ENCODE measurements at regions not wholly inside any gene's neighbourhood (a gene's known extent, or its start where the extent isn't known, plus 50 kb on each side); places are given as distances from the start of the nearest gene placed in this dataset.
"Not testable (repeated sequence)": the region's sequence is repeated elsewhere in the genome, so short reads cannot be mapped to it uniquely, and the experiment has no call there.

DNA sequence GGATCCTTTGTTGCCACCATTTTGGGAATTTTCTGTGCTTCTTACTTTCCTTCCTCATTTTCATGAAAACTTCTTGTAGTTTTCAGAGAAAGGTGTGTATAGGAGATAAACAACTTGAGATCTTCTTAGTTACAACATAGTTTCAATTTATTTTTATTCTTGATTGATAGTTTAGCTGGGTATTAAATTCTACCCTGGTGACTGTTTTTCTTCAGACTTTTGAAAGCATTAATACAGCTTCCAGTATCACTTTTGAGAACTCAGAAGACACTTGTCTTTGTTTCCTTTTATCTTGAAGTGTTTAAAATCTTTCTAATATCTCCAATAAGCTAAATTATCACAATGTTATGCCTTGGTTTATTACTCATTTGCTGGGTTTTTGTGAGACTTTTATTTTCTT is 167.5 kb upstream of the DPP10 start:
- no peak for DNase-seq

DNA sequence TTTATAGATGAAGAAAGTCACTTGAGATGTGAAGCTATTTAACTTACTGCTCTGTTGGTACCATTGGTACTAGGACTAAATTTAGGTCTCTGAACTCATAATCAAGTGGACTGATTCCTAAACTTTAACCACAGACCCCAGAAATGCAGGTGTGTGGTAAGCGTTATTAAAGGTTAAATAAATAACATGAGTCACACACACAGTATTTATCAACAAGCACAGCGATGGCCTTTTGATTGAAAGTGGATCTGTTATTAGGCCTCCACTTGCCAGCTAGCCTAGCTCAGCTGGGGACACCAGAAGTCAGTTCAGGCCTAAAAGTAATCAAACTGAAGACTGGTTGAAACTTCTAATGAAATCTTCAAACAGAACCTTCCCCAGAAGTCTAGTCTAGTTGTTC is 161.3 kb upstream of the DPP10 start:
- DNase-seq = no peak

DNA sequence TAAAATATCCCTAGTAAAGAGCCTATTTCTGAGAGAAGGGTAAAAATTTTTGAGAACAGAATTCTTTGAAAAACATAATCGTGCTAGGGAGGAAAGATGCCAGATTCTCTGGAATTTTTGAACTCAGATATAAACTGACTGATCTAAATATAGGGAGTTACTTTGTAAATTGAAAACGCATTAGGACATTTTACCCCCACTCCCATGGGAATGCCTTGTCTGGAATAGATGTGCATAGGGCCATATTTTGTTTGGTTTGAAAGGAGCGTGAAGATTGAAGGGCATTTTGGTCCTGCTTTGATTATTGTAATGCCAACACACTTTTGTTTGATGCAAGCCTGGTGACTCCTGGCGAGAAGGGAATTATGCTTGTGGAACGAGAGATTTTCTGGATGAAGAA is 158.7 kb upstream of the DPP10 start:
- DNase-seq = peak; percentile 9

DNA sequence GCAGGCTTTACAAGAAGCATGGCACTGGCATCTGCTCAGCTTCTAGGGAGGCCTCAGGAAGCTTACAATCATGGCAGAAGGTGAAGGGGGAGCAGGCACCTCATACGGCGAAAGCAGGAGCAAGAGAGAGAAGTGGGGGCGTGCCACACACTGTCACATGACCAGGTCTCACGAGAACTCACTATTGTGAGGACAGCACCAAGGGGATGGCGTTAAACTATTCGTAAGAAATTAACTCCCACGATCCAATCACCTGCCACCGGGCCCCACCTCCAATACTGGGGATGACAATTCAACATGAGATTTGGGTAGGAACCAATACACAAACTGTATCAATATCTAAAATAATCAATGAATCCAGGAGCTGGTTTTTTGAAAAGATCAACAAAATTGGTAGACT is 156.0 kb upstream of the DPP10 start:
- no peak for DNase-seq

DNA sequence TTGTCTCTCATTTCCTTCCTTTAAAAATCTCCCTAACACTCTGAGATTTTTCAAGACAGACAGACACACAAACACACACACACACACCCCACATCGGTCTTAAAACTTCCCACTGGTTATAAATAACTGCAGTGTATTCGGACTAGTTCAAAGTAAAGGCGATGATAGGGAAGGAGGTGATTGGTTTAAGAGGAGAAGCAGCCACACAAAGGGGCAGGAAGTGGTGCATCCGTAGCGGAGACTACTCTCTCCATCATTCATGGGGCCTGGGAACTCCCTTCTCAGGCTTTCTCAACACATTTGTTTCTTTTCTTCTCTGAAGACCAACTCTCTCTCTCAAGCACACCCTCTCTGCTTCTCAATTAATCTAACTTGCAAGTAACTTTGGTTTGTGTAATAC is 149.1 kb upstream of the DPP10 start:
- no peak for DNase-seq

DNA sequence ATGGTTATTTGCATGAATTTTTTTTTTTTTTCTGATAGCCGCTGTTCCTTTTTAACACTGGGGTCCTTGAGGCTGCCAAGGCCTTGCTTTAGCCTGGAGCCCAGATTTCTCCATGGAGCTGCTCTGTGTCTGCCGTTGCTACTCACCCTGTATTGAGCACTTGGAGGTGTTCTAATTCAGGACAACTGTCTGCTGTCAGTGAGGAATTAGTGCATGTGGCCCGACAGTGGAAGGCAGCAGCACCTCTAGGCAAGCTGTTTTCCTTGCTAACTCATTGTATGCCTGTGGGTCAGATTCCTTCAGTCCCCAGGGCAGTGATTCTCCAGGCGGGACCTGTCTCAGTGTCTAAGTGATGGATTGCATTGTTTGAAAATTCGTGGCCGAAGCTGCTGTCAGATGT is 147.7 kb upstream of the DPP10 start:
- peak; percentile 67 for DNase-seq

DNA sequence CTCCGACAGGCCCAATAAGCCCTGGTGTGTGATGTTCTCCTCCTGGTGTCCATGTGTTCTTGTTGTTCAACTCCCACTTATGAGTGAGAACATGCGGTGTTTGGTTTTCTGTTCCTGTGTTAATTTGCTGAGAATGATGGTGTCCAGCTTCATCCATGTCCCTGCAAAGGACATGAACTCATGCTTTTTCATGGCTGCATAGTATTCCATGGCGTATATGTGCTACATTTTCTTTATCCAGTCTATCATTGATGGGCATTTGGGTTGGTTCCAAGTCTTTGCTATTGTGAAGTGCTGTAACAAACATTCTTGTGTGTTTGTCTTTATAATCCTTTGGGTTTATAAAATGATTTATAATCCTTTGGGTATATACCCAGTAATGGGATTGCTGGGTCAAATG is 142.1 kb upstream of the DPP10 start:
- not testable (repeated sequence) for DNase-seq

DNA sequence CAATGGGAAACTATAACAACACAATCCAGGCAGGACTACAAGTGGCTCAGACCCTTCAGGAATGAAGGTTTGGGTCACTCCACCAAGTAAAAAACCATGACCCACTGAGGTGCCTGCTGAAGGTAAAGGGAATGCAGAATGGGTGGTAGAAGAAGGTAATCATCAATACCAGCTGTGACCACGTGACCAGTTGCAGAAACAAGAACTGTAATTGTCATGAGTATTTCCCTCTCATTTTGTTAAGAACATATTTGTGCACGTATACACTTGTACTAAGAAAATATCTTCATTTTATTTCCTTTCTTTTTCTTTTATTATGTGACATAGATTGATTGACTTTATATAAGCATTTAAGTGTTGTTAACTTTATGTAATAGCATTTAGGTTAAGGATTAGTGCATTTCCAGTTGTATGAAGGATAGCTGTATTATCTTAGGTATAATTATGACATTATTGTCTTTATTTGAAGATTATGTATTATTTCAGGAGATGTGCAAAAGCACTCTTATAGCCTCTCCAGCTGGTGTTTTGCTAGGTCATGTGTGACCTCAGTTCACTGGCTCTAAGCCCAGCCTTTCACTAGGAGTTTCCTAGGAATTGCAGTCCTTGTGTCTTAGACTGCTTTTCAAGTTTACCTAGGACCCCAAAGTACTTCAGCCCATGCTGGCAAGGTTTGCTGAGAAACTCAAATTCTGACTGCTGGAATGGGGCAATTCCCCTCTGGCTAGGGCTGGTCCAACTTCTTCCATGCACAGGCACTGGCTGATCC is 125.7 kb upstream of the DPP10 start:
- DNase-seq = no peak

DNA sequence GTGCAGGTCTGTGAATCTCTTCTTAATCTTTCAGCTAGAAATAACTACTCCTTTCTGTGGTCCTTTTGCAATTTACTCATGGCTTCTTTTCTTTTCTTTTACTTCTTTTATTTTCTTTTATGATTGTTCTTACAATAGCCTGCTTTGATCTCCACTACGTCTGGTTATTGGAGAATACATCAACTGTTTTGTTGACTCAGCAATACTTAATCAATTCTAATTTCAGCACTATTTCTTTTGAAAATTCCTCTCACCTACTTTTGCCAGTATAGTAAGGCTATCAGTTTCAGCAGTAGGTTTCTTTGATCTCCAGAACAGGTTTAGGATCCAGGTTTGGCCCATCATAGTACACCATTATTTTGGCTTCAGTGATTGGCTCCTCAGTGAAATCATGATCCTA is 111.8 kb upstream of the DPP10 start:
- no peak for DNase-seq

DNA sequence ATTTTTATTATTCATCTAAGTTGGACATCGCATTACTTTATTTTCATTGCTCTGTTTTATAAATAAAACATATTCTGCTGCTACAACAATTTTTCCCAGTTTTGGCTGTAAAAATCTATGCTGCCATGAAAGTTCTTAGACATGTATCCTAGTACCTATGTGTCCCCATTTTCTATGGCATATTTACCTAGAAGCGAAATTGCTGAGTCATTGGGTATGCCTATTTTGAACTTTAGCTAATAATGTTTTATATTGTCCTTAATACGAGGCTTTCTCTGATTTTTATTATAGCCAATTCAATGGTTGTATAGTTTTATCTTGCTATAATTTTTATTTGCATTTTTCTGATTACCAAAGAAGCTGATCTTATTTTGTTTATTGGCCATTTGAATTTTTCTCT is 110.5 kb upstream of the DPP10 start:
- DNase-seq = no peak

DNA sequence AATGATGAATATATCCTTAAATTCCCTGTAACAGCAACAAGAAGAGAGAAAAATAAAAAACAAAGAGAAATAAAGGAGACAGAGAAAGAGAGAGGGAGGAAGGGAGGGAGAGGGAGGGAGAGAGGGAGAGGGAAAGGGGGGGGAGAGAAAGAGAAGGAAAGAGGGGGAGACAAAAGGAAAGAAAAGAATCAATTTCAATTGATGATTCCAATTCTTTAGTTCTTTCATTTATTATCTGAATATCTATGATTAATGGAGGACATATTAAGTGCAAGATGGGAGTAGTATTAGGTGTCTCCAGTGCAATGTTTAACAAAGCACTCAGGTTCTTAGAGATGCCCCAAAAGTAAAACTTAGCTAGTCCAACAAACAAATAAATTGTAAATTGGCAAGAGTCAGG is 97.2 kb upstream of the DPP10 start:
- no peak for DNase-seq

DNA sequence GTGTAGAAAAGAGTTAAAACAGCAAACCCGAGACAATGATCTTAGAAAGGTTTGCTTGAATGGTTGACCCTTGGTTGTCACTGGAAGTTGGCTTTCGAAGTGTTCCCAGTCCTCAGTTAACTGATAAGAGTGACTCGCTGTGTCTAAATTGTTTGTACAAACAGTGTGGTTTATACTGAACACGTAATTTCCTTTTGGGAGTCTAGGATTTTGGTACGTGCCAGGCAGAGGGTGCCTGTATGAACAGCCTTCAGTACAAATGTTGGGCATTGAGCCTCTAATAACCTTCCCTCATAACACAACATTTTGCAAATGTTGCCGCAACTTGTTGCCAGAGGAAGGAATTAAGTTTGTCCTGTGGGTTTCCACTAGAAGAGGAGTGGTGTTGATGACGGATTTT is 95.8 kb upstream of the DPP10 start:
- DNase-seq = no peak

DNA sequence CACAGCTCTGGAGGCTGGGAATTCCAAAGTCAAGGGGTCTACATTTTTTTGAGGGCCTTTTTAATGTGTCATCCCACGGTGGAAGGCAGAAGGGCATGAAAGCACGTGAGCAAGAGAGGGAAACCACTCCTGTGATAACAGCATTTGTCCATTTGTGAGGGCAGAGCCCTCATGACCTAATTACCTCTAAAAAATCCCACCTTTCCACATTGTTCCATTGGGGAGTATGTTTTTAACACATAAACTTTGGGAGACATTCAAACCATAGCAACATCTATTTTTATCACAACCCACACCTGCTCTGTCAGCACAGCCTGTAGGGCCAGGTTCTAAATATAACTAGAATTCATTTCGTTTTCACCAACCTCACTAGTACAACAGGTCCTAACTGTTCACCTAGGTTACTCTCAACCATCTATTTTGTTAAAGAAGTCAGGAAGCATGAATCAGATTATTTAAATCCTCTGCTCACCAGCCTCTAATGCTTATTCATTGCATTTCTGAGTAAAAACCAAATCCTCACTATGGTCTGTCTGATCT is 92.2 kb upstream of the DPP10 start:
- no peak for DNase-seq

DNA sequence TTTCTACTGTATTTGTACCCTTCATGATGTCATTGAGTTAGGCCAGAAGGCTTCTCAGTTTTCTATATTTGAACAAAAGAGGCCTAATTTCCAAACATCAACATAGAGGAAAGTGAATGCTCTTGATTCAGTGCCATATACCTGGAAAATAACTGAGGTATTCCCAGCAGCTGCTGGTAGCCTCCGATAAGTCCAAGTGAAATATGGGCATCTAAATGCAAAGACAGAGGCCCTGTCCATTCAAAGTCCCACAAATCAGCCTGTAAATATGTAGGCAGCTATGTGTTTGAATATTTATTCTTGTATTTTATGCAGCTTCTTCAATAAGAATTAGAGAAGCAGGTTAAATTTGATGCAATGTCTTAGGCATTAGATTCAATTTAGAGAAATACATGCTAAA is 89.5 kb upstream of the DPP10 start:
- DNase-seq = no peak

DNA sequence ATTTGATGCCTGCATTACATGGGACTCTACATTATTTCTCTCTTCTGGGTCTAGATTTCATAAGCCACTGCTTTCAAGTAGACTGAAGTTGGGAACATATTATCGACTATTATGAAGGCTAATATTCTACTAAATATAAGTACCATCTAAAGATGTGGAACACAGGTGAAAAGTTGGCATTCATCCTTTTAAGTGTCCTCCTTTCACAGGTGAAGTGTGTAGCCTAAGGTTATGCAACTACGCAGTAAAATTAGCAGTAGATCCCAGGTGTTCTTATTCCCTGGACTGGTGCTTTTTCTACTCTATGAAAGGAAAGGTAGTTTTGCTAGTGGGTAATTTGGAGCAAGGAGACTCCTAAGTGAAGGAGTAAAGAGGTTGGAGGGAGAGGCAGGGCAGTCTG is 88.2 kb upstream of the DPP10 start:
- DNase-seq = no peak

DNA sequence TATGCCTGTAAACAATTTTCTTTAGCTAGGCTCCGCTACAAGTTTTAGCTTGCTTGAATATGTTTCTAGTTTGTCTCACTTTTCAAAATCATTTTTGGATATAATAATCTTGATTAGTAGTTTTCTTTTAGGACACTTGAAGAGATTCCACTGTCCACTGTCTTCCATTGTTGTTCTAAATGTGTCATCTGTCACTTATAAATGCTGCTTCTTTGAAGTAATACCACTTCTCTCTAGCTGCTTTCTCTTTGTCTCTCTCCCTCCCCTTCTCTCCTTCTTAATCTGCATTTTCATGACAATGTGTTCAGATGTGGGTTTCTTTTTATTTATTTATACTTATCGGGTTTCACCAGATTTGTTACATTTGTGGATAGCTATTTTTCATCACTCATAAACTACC is 73.7 kb upstream of the DPP10 start:
- peak; percentile 3 for DNase-seq

DNA sequence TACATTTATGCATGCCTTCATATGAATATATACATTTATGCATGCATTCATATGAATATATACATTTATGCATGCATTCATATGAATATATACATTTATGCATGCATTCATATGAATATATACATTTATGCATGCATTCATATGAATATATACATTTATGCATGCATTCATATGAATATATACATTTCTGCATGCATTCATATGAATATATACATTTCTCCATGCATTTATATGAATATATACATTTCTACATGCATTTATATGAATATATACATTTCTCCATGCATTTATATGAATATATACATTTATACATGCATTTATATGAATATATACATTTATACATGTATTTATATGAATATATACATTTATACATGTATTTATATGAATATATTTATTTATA is 70.7 kb upstream of the DPP10 start:
- DNase-seq = peak; percentile 57

DNA sequence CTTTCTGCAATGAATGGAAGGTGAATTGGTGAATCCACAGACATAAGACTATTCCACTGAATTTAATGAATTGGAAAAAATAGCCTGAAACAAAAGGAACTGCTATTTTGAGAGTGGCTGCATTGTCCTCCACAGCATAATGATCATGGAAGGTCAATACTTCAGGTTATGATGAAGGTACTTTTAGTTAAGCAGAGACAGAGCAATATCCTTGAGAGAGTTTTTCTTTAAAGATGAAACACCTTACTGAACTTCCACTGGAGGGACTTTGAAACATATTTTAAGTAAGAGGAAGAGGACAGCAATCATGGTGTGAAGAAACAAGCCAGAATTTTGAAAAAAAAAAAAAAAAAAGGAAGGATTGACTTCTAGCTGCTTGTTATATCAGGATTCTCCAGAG is 68.8 kb upstream of the DPP10 start:
- no peak for DNase-seq

DNA sequence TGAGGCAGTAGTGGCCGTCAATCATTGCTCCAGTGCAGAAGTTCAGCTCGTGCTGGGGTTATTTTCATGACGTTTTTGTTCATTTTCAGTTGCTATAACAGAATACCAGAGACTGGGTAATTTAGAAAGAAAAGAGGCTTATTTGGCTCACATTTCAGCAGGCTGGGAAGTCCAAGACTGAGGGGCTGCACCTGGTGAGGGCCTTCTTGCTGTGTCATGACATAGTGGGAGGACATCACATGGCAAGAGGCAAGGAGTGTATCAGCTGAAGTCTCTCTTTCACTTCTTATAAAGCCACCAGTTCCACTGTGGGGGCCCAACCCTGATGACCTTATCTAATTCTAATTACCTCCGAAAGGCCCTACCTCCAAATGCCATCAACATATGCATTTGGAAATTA is 58.0 kb upstream of the DPP10 start:
- DNase-seq = no peak

DNA sequence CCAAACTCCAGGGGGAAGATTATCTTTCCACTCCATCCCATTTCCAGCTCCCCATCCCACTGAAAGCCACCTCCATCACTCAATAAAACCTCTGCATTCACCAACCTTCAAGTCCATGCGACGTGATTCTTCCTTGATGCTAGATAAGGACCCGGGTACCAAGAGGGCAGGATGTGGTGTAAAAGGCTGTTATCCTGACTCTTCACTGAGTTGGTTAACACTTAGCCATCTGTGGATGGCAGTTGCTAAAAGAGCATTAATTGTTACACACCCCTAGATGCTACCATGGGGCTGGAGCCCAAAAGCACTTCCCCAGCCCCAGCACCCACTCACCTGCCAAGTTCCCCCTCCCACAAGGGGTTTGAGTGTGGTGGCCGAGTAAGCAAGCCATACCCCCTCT is 53.4 kb upstream of the DPP10 start:
- no peak for DNase-seq
